Endothelial cell of umbilical vein (primary cell): ENCODE measurements at regions not wholly inside any gene's neighbourhood (a gene's known extent, or its start where the extent isn't known, plus 50 kb on each side); places are given as distances from the start of the nearest gene placed in this dataset.

ENCODE experiments used
- BruUV-seq: library from RNA; stranded (reverse); fragments of 400-500 nt; replicated peaks from 2 replicates; lab custom pipeline; 2021; lab: Mats Ljungman, UMichigan
- CTCF ChIA-PET: fragments of 300-600, 350-600 bp; sonication (Branson Sonifier 250); formaldehyde crosslinking; loops from one replicate; lab custom pipeline; 2021; ENCODE audit warnings: antibody characterized with exemption, inconsistent platforms; lab: Charles Lee
- POLR2A ChIA-PET: fragments of 300-600, 350-600 bp; sonication (Branson Sonifier 250); formaldehyde crosslinking; loops from one replicate; lab custom pipeline; 2021; ENCODE audit warnings: antibody characterized with exemption, inconsistent platforms; lab: Charles Lee
- DNase-seq: peaks from one replicate; pipeline ENCODE4 v3.0.0-alpha.2; 2011; ENCODE audit warnings: low read depth, low spot score
- FAIRE-seq: peaks from 2 replicates; lab custom pipeline; 2011; peaks lifted over from hg19 to GRCh38; lab: Jason Lieb, UNC
- H2AFZ ChIP-seq: 2 replicates; pipeline ENCODE4 v1.6.0; 2012; ENCODE audit warnings: low read depth, low read length, control low read depth, inconsistent platforms
- H3K27ac ChIP-seq: 2 replicates; pipeline ENCODE4 v1.5.1; 2011; ENCODE audit warnings: low read depth, mild to moderate bottlenecking, control low read depth, low read length, moderate library complexity; ENCODE audit not compliant: insufficient read depth
- H3K27me3 ChIP-seq, 2 experiments: 2 replicates each; pipeline versions ENCODE4 v1.6.0 to v1.6.1; 2011; ENCODE audit warnings: low read length in 2 of 2, mixed read lengths in 1 of 2; ENCODE audit not compliant: control insufficient read depth in 2 of 2, insufficient read depth in 2 of 2
- H3K36me3 ChIP-seq, 2 experiments: 2 replicates in 1 of 2; 3 replicates in 1 of 2; pipeline ENCODE4 v1.5.1; 2011; ENCODE audit warnings: low read length in 2 of 2, mild to moderate bottlenecking in 1 of 2, moderate library complexity in 1 of 2; ENCODE audit not compliant: control insufficient read depth in 2 of 2, insufficient read depth in 2 of 2; ENCODE audit errors: extremely low read depth in 1 of 2
- H3K4me1 ChIP-seq: 3 replicates; pipeline ENCODE4 v1.5.1; 2011; ENCODE audit warnings: mild to moderate bottlenecking, low read length; ENCODE audit not compliant: control insufficient read depth, insufficient read depth; ENCODE audit errors: extremely low read depth
- H3K4me2 ChIP-seq: 2 replicates; pipeline ENCODE4 v1.6.1; 2011; ENCODE audit warnings: low read length, control low read depth, mixed read lengths; ENCODE audit not compliant: insufficient read depth
- H3K4me3 ChIP-seq, 3 experiments: fragments of 200-600 bp in 1 of 3; sonication (generic), shearing (Covaris generic) in 1 of 3; replicated peaks in 1 of 3; 2 replicates each; pipeline ENCODE4 v1.5.1; 2011 to 2016; ENCODE audit warnings: control low read depth in 3 of 3, low read length in 3 of 3, mild to moderate bottlenecking in 2 of 3, inconsistent platforms in 1 of 3, low read depth in 1 of 3, moderate library complexity in 1 of 3; ENCODE audit not compliant: insufficient read depth in 1 of 3
- H3K79me2 ChIP-seq: 2 replicates; pipeline ENCODE4 v1.6.0; 2012; ENCODE audit warnings: low read length, inconsistent platforms; ENCODE audit not compliant: control insufficient read depth, insufficient read depth
- H3K9ac ChIP-seq: replicated peaks from 2 replicates; pipeline ENCODE3; 2011; ENCODE audit warnings: low read length, control low read depth; ENCODE audit not compliant: insufficient read depth; ENCODE audit errors: extremely low read depth
- H3K9me1 ChIP-seq: replicated peaks from 3 replicates; pipeline ENCODE4 v1.6.0; 2011; ENCODE audit warnings: mild to moderate bottlenecking, low read length; ENCODE audit not compliant: control insufficient read depth, insufficient read depth; ENCODE audit errors: extremely low read depth
- H3K9me3 ChIP-seq: replicated peaks from 2 replicates; pipeline ENCODE4 v1.5.1; 2012; ENCODE audit warnings: low read length, inconsistent platforms; ENCODE audit not compliant: control insufficient read depth, insufficient read depth
- H4K20me1 ChIP-seq: replicated peaks from 2 replicates; pipeline ENCODE3; 2011; ENCODE audit warnings: mild to moderate bottlenecking, low read length; ENCODE audit not compliant: control insufficient read depth, insufficient read depth; ENCODE audit errors: extremely low read depth
- EZH2 ChIP-seq: IDR thresholded peaks from 2 replicates; pipeline ENCODE4 v1.6.1; 2012; ENCODE audit warnings: borderline replicate concordance, low read depth, mild to moderate bottlenecking, moderate library complexity, low read length, inconsistent platforms; ENCODE audit not compliant: severe bottlenecking
- FOS ChIP-seq: IDR thresholded peaks from 2 replicates; pipeline ENCODE4 v1.6.1; 2011; ENCODE audit warnings: mild to moderate bottlenecking, low read length, moderate library complexity, borderline replicate concordance; ENCODE audit not compliant: insufficient read depth
- GATA2 ChIP-seq: IDR thresholded peaks from 2 replicates; pipeline ENCODE4 v1.7.0; 2011; ENCODE audit warnings: low read depth, mild to moderate bottlenecking, moderate library complexity, mixed read lengths, low read length; ENCODE audit not compliant: insufficient read length, insufficient read depth
- JUN ChIP-seq: IDR thresholded peaks from 2 replicates; pipeline ENCODE4 v1.6.1; 2011; ENCODE audit warnings: borderline replicate concordance, low read depth; ENCODE audit not compliant: insufficient read length, insufficient read depth
- MAX ChIP-seq: IDR thresholded peaks from 2 replicates; pipeline ENCODE4 v1.6.1; 2011; ENCODE audit not compliant: insufficient read depth, insufficient read length
- MYC ChIP-seq: IDR thresholded peaks from one replicate; pipeline ENCODE4 v1.6.1; 2011; ENCODE audit warnings: mild to moderate bottlenecking, low read depth, low read length
- POLR2A ChIP-seq: IDR thresholded peaks from 2 replicates; pipeline ENCODE4 v1.6.1; 2012; ENCODE audit warnings: low read depth, mild to moderate bottlenecking, control low read depth, low read length
- POLR2AphosphoS5 ChIP-seq: IDR thresholded peaks from 2 replicates; pipeline ENCODE4 v1.6.1; 2012; ENCODE audit warnings: low read depth, mild to moderate bottlenecking, control low read depth, low read length, moderate library complexity; ENCODE audit not compliant: insufficient read depth
- dilution Hi-C: fragments of 300-500 bp; cut with MboI; formaldehyde crosslinking; loops from one replicate; pipeline ENCODE4 v1.15.0; 2019; ENCODE audit warnings: low sequenced_read_pairs; ENCODE audit not compliant: extremely low pct_ligation_motif_present
- intact Hi-C: fragments of 100-400 bp; cut with micrococcal nuclease; formaldehyde crosslinking; loops from one replicate; pipeline ENCODE4 v1.10.0; 2022
- TF ChIP-seq, protein P1 (sequence below), 2 donors: IDR thresholded peaks; 1 replicate in 1 of 2; 2 replicates in 1 of 2; pipeline ENCODE4 v1.5.1; 2011; ENCODE audit warnings: low read length in 2 of 2, mild to moderate bottlenecking in 2 of 2, moderate library complexity in 2 of 2, control low read depth in 1 of 2, inconsistent platforms in 1 of 2, low read depth in 1 of 2; ENCODE audit not compliant: insufficient read depth in 1 of 2; ENCODE audit errors: extremely low read depth in 1 of 2

DNA sequence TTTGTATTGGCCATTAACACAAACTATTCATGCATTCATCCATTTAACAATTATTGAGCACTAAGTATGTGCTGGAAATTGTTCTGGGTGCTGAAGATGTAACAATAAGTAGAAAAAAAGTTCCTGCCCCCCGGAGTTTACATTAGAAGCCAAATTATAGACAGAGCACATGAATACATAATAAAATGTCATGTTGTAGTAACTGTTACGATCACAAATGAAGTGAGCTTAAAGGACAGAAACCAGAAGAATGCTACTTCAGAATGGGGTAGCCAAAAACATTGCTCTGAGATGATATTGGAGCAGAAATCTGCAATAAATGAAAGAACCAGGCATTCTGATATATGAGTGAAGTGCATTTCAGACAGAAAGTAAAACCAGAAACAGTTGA is 256.0 kb upstream of the SETBP1 start:
- no peak overlapping the region for H3K4me3 ChIP-seq
- BruUV-seq, result no TSS peak
- H3K27me3 ChIP-seq, result no peaks in the 10 kb centered on the region
- no peaks in the 10 kb centered on the region for H4K20me1 ChIP-seq
- H3K4me1 ChIP-seq, result no peaks in the 10 kb centered on the region
- H2AFZ ChIP-seq, result no peak overlapping the region
- TF ChIP-seq FOS, result no peak
- no peak for TF ChIP-seq GATA2
- no peak for TF ChIP-seq MYC
- TF ChIP-seq MAX, result no peak
- no peak for TF ChIP-seq POLR2A
- dilution Hi-C loops, result no loop called here
- DNase-seq (no peak), FAIRE-seq (no peak)
- no peaks in the 10 kb centered on the region for H3K79me2 ChIP-seq
- intact Hi-C loops, result no loop called here
- no peak overlapping the region for H3K4me2 ChIP-seq
- H3K36me3 ChIP-seq, result no peaks in the 10 kb centered on the region
- H3K9ac ChIP-seq, result no peak overlapping the region
- ChIA-PET POLR2A (no interaction called here), CTCF (no interaction called here)
- no peak overlapping the region for H3K27ac ChIP-seq
- H3K9me3 ChIP-seq, result no peaks in the 10 kb centered on the region
- no peaks in the 10 kb centered on the region for H3K9me1 ChIP-seq

DNA sequence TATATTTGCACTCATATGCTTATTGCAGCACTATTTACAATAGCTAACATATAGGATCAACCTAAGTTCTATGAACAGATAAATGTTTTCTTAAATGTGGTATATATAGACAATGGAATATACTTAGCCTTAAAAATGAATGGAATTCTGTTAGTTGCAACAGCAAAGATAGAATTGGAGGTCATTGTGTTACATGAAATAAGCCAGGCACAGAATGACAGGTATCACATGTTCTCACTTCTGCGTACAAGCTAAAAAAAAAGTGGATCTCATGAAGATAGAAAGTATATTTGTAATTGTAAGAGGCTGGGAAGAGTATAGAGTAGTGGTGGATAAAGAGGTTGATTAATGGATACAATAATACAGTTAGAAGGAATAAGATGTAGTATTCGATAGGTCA is 255.5 kb upstream of the SETBP1 start:
- dilution Hi-C loops, result no loop called here
- ChIA-PET POLR2A (no interaction called here), CTCF (no interaction called here)
- FAIRE-seq (no peak), DNase-seq (no peak)
- H3K9me1 ChIP-seq, result no peaks in the 10 kb centered on the region
- intact Hi-C loops, result no loop called here
- no peaks in the 10 kb centered on the region for H3K4me1 ChIP-seq
- no peak overlapping the region for H3K27ac ChIP-seq
- H3K79me2 ChIP-seq, result no peaks in the 10 kb centered on the region
- H3K4me3 ChIP-seq, result no peak overlapping the region
- no TSS peak for BruUV-seq
- no peaks in the 10 kb centered on the region for H4K20me1 ChIP-seq
- H3K4me2 ChIP-seq, result no peak overlapping the region
- no peaks in the 10 kb centered on the region for H3K36me3 ChIP-seq
- TF ChIP-seq JUN (no peak), MYC (no peak), EZH2 (no peak), POLR2A (no peak), POLR2AphosphoS5 (no peak), FOS (no peak), GATA2 (no peak), MAX (no peak)
- TF ChIP-seq, protein P1, sequence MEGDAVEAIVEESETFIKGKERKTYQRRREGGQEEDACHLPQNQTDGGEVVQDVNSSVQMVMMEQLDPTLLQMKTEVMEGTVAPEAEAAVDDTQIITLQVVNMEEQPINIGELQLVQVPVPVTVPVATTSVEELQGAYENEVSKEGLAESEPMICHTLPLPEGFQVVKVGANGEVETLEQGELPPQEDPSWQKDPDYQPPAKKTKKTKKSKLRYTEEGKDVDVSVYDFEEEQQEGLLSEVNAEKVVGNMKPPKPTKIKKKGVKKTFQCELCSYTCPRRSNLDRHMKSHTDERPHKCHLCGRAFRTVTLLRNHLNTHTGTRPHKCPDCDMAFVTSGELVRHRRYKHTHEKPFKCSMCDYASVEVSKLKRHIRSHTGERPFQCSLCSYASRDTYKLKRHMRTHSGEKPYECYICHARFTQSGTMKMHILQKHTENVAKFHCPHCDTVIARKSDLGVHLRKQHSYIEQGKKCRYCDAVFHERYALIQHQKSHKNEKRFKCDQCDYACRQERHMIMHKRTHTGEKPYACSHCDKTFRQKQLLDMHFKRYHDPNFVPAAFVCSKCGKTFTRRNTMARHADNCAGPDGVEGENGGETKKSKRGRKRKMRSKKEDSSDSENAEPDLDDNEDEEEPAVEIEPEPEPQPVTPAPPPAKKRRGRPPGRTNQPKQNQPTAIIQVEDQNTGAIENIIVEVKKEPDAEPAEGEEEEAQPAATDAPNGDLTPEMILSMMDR (IDR thresholded peaks at IDR 0.05; ENCODE audit: extremely low read depth in 1 of 2, insufficient read depth in 1 of 2, low read depth in 1 of 2, low read length in 2 of 2), result no peak
- H3K9me3 ChIP-seq, result no peaks in the 10 kb centered on the region
- no peak overlapping the region for H2AFZ ChIP-seq
- no peaks in the 10 kb centered on the region for H3K27me3 ChIP-seq
- H3K9ac ChIP-seq, result no peak overlapping the region
